SK-N-SH (cell line): ENCODE measurements at regions not wholly inside any gene's neighbourhood (a gene's known extent, or its start where the extent isn't known, plus 50 kb on each side); places are given as distances from the start of the nearest gene placed in this dataset.

Experiments
- CTCF ChIA-PET: fragments of 300-600, 350-600 bp; formaldehyde crosslinking; extraction: SDS; loops from one replicate; lab custom pipeline; 2021; lab: Yijun Ruan, JAX
- POLR2A ChIA-PET: fragments of 350-600 bp; sonication (Branson Sonifier 250); formaldehyde crosslinking; extraction: SDS; loops from one replicate; lab custom pipeline; 2020; ENCODE audit warnings: antibody characterized with exemption, inconsistent platforms; lab: Yijun Ruan, JAX
- DNase-seq: peaks from one replicate; pipeline ENCODE4 v3.0.0; 2012
- H2AFZ ChIP-seq: fragments of 200-600 bp; sonication (generic); 2 replicates; pipeline ENCODE4 v1.8.1; 2016; ENCODE audit warnings: antibody characterized with exemption, mild to moderate bottlenecking, low read depth
- H3F3A ChIP-seq: fragments of 200-600 bp; sonication (generic); replicated peaks from 2 replicates; pipeline ENCODE3; 2016; ENCODE audit warnings: antibody characterized with exemption, mild to moderate bottlenecking; ENCODE audit not compliant: insufficient read depth
- H3K27ac ChIP-seq, 2 experiments: fragments of 200-500 bp in 1 of 2; fragments of 200-600 bp in 1 of 2; sonication (Bioruptor generic) in 1 of 2; sonication (generic), shearing (Covaris generic) in 1 of 2; 2 replicates each; pipeline versions ENCODE4 v1.5.1 to v1.6.1; 2014 to 2016; ENCODE audit warnings: low read depth in 2 of 2, inconsistent platforms in 1 of 2, low read length in 1 of 2, mild to moderate bottlenecking in 1 of 2, mixed read lengths in 1 of 2
- H3K27me3 ChIP-seq: fragments of 200-600 bp; sonication (generic), shearing (Covaris generic); 2 replicates; pipeline ENCODE4 v1.6.1; 2016; ENCODE audit warnings: mixed run types; ENCODE audit not compliant: insufficient read depth
- H3K36me3 ChIP-seq, 2 experiments: fragments of 200-500 bp in 1 of 2; fragments of 200-600 bp in 1 of 2; sonication (Bioruptor generic) in 1 of 2; sonication (generic) in 1 of 2; replicated peaks in 1 of 2; 2 replicates each; pipeline versions ENCODE3 to v1.5.1; 2014 to 2016; ENCODE audit warnings: low read length in 1 of 2, mild to moderate bottlenecking in 1 of 2; ENCODE audit not compliant: insufficient read depth in 2 of 2, control insufficient read depth in 1 of 2
- H3K4me1 ChIP-seq, 2 experiments: fragments of 200-500 bp in 1 of 2; fragments of 200-600 bp in 1 of 2; sonication (Bioruptor generic) in 1 of 2; sonication (generic), shearing (Covaris generic) in 1 of 2; 2 replicates each; pipeline versions ENCODE4 v1.5.1 to v1.6.1; 2014 to 2016; ENCODE audit warnings: low read depth in 1 of 2, low read length in 1 of 2, mixed run types in 1 of 2; ENCODE audit not compliant: insufficient read depth in 2 of 2, control insufficient read depth in 1 of 2
- H3K4me2 ChIP-seq: fragments of 200-600 bp; sonication (generic), shearing (Covaris generic); 2 replicates; pipeline ENCODE4 v1.6.1; 2017; ENCODE audit warnings: mixed run types
- H3K4me3 ChIP-seq, 2 experiments: fragments of 200-500 bp in 1 of 2; fragments of 200-600 bp in 1 of 2; sonication (Bioruptor generic) in 1 of 2; sonication (generic), shearing (Covaris generic) in 1 of 2; 2 replicates each; pipeline versions ENCODE4 v1.5.1 to v1.8.1; 2014 to 2016; ENCODE audit warnings: low read depth in 2 of 2, inconsistent platforms in 1 of 2, low read length in 1 of 2, mild to moderate bottlenecking in 1 of 2, mixed read lengths in 1 of 2, moderate library complexity in 1 of 2
- H3K79me2 ChIP-seq: fragments of 200-600 bp; sonication (generic); 2 replicates; pipeline ENCODE4 v1.8.1; 2017; ENCODE audit warnings: mild to moderate bottlenecking; ENCODE audit not compliant: insufficient read depth
- H3K9ac ChIP-seq: fragments of 200-600 bp; sonication (generic); 2 replicates; pipeline ENCODE4 v1.6.1; 2017; ENCODE audit warnings: mixed run types
- H3K9me2 ChIP-seq: fragments of 200-600 bp; sonication (generic); 2 replicates; pipeline ENCODE4 v1.6.1; 2017; ENCODE audit warnings: mixed run types
- H3K9me3 ChIP-seq: fragments of 200-600 bp; sonication (generic); 2 replicates; pipeline ENCODE4 v1.6.1; 2017; ENCODE audit warnings: mixed run types, mild to moderate bottlenecking, moderate library complexity
- H4K20me1 ChIP-seq: fragments of 200-600 bp; sonication (generic); 2 replicates; pipeline ENCODE4 v1.6.1; 2017; ENCODE audit warnings: mild to moderate bottlenecking, mixed run types; ENCODE audit not compliant: insufficient read depth
- CHD2 ChIP-seq: fragments of 150-350 bp; IDR thresholded peaks from 2 replicates; pipeline ENCODE4 v1.6.1; 2018; ENCODE audit warnings: low read length; ENCODE audit not compliant: partially characterized antibody
- EZH2phosphoT487 ChIP-seq: fragments of 200-600 bp; sonication (generic); IDR thresholded peaks from 2 replicates; pipeline ENCODE4 v1.6.1; 2017; ENCODE audit warnings: low read depth, mixed run types, mild to moderate bottlenecking, antibody characterized with exemption, moderate library complexity, borderline replicate concordance
- FOSL2 ChIP-seq: IDR thresholded peaks from 2 replicates; pipeline ENCODE4 v1.4.0; 2012; ENCODE audit warnings: low read depth, mild to moderate bottlenecking, moderate library complexity, borderline replicate concordance
- FOXJ3 ChIP-seq: sonication (generic); formaldehyde crosslinking; IDR thresholded peaks from 2 replicates; pipeline ENCODE4 v1.5.1; 2020; ENCODE audit warnings: mild to moderate bottlenecking, missing genetic modification reagents
- FOXM1 ChIP-seq: IDR thresholded peaks from 2 replicates; pipeline ENCODE4 v1.4.0; 2012; ENCODE audit warnings: low read depth, mild to moderate bottlenecking
- GATA2 ChIP-seq: sonication (generic); formaldehyde crosslinking; IDR thresholded peaks from 2 replicates; pipeline ENCODE4 v1.5.0; 2020; ENCODE audit warnings: mild to moderate bottlenecking, missing genetic modification reagents
- JUND ChIP-seq: IDR thresholded peaks from 2 replicates; pipeline ENCODE4 v1.4.0; 2012
- MEF2A ChIP-seq: IDR thresholded peaks from 2 replicates; pipeline ENCODE4 v1.4.0; 2012; ENCODE audit warnings: low read depth, borderline replicate concordance
- MXI1 ChIP-seq: IDR thresholded peaks from 2 replicates; pipeline ENCODE4 v1.6.1; 2012; ENCODE audit warnings: mild to moderate bottlenecking, low read depth, low read length, improper control_type of control experiment
- NRF1 ChIP-seq: IDR thresholded peaks from 2 replicates; pipeline ENCODE4 v1.6.1; 2012; ENCODE audit warnings: low read depth, mild to moderate bottlenecking, low read length
- POLR2AphosphoS5 ChIP-seq: IDR thresholded peaks from 2 replicates; pipeline ENCODE4 v1.6.1; 2012; ENCODE audit warnings: low read depth, low read length
- RCOR1 ChIP-seq: fragments of 150-350 bp; IDR thresholded peaks from 2 replicates; pipeline ENCODE4 v1.6.1; 2017; ENCODE audit warnings: antibody characterized with exemption, low read length
- SIN3A ChIP-seq: IDR thresholded peaks from 2 replicates; pipeline ENCODE4 v1.6.1; 2012; ENCODE audit warnings: low read depth, mild to moderate bottlenecking, low read length, moderate library complexity, borderline replicate concordance
- SMC3 ChIP-seq: IDR thresholded peaks from 2 replicates; pipeline ENCODE4 v1.6.1; 2012; ENCODE audit warnings: low read depth, low read length, improper control_type of control experiment
- TAF1 ChIP-seq: IDR thresholded peaks from 2 replicates; pipeline ENCODE4 v1.6.1; 2012; ENCODE audit warnings: low read depth, mild to moderate bottlenecking, low read length, moderate library complexity, borderline replicate concordance
- TCF12 ChIP-seq: IDR thresholded peaks from 2 replicates; pipeline ENCODE4 v1.4.0; 2012
- USF1 ChIP-seq: IDR thresholded peaks from 2 replicates; pipeline ENCODE4 v1.4.0; 2012; ENCODE audit warnings: low read depth, borderline replicate concordance
- WGBS: methylation state at CpG from one replicate; pipeline ENCODE4 v1.1.6; 2017; ENCODE audit warnings: low lambda C conversion rate; 5-methylcytosine and 5-hydroxymethylcytosine counted together
- TF ChIP-seq, protein P1 (sequence below): IDR thresholded peaks from 2 replicates; pipeline ENCODE4; 2012
- TF ChIP-seq, protein P2 (sequence below): IDR thresholded peaks from 2 replicates; pipeline ENCODE4 v1.4.0; 2012; ENCODE audit warnings: low read depth
- TF ChIP-seq, protein P3 (sequence below): fragments of 150-350 bp; IDR thresholded peaks from 2 replicates; pipeline ENCODE4 v1.6.1; 2017; ENCODE audit warnings: antibody characterized with exemption, low read length, low read depth, borderline replicate concordance

DNA sequence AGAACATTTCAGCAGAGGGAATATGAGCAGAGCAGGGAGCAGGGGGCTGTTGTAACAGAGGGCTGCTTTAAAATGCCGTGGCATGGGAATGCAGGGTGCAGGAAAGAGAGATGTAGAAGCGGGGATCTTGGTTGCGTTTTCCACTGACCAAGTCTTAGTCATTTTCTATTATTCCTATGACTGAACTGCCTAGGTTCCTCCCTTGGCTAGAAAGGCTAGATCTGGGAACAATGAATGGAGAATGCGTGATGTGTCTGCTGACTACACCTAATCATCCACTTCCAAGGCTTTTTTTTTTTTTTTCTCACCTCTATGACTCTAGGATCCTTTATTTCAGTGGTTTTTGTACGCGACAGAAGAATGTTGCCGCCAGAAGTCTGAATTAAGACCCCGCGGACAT lies 607.4 kb upstream of the TBL1XR1 start:
- no peak overlapping the region for H3K4me3 ChIP-seq
- ChIA-PET CTCF (no interaction called here), POLR2A (no interaction called here)
- H4K20me1 ChIP-seq, result no peaks in the 10 kb centered on the region
- no peaks in the 10 kb centered on the region for H3K9me3 ChIP-seq
- no peak overlapping the region for H3K27ac ChIP-seq
- no peaks in the 10 kb centered on the region for H3K36me3 ChIP-seq
- H2AFZ ChIP-seq, result no peak overlapping the region
- H3F3A ChIP-seq, result peaks cover 16% of the 10 kb centered on the region
- no peaks in the 10 kb centered on the region for H3K79me2 ChIP-seq
- no peaks in the 10 kb centered on the region for H3K9me2 ChIP-seq
- H3K4me2 ChIP-seq, result no peak overlapping the region
- no peak overlapping the region for H3K9ac ChIP-seq
- H3K27me3 ChIP-seq, result no peaks in the 10 kb centered on the region
- 94% methylated on average over 9 of the region's 9 CpGs for WGBS
- DNase-seq, result no peak
- no peaks in the 10 kb centered on the region; a peak in 3 of 4 replicates for H3K4me1 ChIP-seq
- TF ChIP-seq TAF1 (no peak), FOXM1 (no peak), SIN3A (no peak), SMC3 (no peak), MEF2A (no peak), RCOR1 (no peak), POLR2AphosphoS5 (no peak), USF1 (no peak), FOXJ3 (no peak), GATA2 (CRISPR knock-in tag) (no peak)
- TF ChIP-seq, protein P1, sequence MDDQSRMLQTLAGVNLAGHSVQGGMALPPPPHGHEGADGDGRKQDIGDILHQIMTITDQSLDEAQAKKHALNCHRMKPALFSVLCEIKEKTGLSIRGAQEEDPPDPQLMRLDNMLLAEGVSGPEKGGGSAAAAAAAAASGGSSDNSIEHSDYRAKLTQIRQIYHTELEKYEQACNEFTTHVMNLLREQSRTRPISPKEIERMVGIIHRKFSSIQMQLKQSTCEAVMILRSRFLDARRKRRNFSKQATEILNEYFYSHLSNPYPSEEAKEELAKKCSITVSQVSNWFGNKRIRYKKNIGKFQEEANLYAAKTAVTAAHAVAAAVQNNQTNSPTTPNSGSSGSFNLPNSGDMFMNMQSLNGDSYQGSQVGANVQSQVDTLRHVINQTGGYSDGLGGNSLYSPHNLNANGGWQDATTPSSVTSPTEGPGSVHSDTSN, result no peak
- TF ChIP-seq, protein P2, sequence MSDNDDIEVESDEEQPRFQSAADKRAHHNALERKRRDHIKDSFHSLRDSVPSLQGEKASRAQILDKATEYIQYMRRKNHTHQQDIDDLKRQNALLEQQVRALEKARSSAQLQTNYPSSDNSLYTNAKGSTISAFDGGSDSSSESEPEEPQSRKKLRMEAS, result no peak

DNA sequence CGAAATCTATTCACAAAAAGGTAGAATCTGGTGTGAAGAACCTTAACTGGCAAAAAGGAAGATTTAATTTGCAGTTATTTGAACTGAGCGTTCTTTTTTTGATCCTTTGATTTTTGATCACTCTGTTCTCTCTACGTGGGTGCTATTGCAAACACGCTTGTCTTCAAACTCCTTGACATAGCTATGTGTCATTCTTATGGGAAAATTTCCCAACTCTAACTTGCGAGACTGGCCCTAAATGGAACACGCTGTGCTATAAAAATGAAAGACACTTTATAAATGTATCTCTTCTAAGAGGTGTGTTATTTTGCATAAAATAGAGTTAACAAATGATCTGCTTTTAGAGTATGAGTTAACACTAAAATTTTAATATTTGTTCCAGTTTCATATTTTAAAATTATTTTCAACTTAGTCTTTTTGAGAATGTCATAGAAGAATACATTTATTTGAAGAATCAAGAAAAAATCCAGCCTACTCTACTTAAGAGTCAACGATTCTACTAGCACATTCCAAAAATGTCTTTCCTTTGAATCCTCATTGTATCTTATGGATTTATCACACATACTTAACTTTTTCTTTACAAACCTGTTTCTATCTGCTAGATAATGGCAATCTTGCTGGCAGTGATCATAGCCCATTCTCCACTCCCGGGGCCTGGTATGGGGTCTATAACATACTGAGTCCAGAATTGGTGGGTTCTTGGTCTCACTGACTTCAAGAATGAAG lies 610.0 kb upstream of the TBL1XR1 start:
- no peak overlapping the region for H3K9ac ChIP-seq
- no peaks in the 10 kb centered on the region for H3K36me3 ChIP-seq
- H3K27ac ChIP-seq, result no peak overlapping the region
- no peak for DNase-seq
- no peaks in the 10 kb centered on the region for H4K20me1 ChIP-seq
- POLR2A ChIA-PET, result no interaction called here
- no peak overlapping the region for H3K4me2 ChIP-seq
- CTCF ChIA-PET, result interaction anchor here (0.7 kb wide), 1 partner anchor 24 kb away, joined by 3 read pairs; no protein-coding TSS in a partner anchor
- H3K27me3 ChIP-seq, result no peaks in the 10 kb centered on the region
- no peaks in the 10 kb centered on the region for H3K9me3 ChIP-seq
- no peaks in the 10 kb centered on the region for H3K79me2 ChIP-seq
- H3K4me1 ChIP-seq, result peaks cover 0 to 5% of the 10 kb centered on the region in 2 experiments; a peak in 3 of 4 replicates
- 91% methylated on average over 8 of the region's 8 CpGs for WGBS
- peaks cover 11% of the 10 kb centered on the region for H3F3A ChIP-seq
- no peak overlapping the region for H3K4me3 ChIP-seq
- H3K9me2 ChIP-seq, result no peaks in the 10 kb centered on the region
- no peak overlapping the region for H2AFZ ChIP-seq
- TF ChIP-seq TAF1 (no peak), EZH2phosphoT487 (no peak), MEF2A (no peak), POLR2AphosphoS5 (no peak), SMC3 (no peak), FOSL2 (no peak), NRF1 (no peak), SIN3A (no peak), JUND (no peak), TCF12 (no peak), MXI1 (no peak), CHD2 (no peak)
- TF ChIP-seq, protein P1, result no peak
- TF ChIP-seq, protein P2, result no peak
- TF ChIP-seq, protein P3, sequence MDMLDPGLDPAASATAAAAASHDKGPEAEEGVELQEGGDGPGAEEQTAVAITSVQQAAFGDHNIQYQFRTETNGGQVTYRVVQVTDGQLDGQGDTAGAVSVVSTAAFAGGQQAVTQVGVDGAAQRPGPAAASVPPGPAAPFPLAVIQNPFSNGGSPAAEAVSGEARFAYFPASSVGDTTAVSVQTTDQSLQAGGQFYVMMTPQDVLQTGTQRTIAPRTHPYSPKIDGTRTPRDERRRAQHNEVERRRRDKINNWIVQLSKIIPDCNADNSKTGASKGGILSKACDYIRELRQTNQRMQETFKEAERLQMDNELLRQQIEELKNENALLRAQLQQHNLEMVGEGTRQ, result no peak
